ENCODE measurements at regions not wholly inside any gene's neighbourhood (a gene's known extent, or its start where the extent isn't known, plus 50 kb on each side); places are given as distances from the start of the nearest gene placed in this dataset.

- DNase-seq, result no peak
- TF ChIP-seq, protein P1, sequence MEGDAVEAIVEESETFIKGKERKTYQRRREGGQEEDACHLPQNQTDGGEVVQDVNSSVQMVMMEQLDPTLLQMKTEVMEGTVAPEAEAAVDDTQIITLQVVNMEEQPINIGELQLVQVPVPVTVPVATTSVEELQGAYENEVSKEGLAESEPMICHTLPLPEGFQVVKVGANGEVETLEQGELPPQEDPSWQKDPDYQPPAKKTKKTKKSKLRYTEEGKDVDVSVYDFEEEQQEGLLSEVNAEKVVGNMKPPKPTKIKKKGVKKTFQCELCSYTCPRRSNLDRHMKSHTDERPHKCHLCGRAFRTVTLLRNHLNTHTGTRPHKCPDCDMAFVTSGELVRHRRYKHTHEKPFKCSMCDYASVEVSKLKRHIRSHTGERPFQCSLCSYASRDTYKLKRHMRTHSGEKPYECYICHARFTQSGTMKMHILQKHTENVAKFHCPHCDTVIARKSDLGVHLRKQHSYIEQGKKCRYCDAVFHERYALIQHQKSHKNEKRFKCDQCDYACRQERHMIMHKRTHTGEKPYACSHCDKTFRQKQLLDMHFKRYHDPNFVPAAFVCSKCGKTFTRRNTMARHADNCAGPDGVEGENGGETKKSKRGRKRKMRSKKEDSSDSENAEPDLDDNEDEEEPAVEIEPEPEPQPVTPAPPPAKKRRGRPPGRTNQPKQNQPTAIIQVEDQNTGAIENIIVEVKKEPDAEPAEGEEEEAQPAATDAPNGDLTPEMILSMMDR (IDR thresholded peaks at IDR 0.05; ENCODE audit: low read length), result no peak
- TF ChIP-seq EZH2 (optimal IDR thresholded peaks at IDR 0.05; ENCODE audit: low read depth, low read length), result no peak
- TF ChIP-seq EZH2phosphoT487 (IDR thresholded peaks at IDR 0.05; ENCODE audit: low read length), result no peak
- Histone ChIP-seq H2AFZ (ENCODE audit: low read length) (no peak overlapping the region), H3K27me3 (replicated peaks; ENCODE audit: insufficient read depth, low read length) (no peaks in the 10 kb centered on the region), H3K4me1 (ENCODE audit: low read length) (no peaks in the 10 kb centered on the region), H3K9me3 (replicated peaks; ENCODE audit: insufficient read depth, low read length) (no peaks in the 10 kb centered on the region), H3K79me2 (ENCODE audit: low read length) (no peaks in the 10 kb centered on the region), H3K9me2 (replicated peaks; ENCODE audit: insufficient read depth, low read length) (no peaks in the 10 kb centered on the region), H3K9ac (ENCODE audit: low read length) (no peak overlapping the region), H3K36me3 (replicated peaks; ENCODE audit: insufficient read depth, low read length) (no peaks in the 10 kb centered on the region), H4K20me1 (ENCODE audit: insufficient read depth, low read length) (no peaks in the 10 kb centered on the region), H3K27ac (ENCODE audit: low read length) (no peak overlapping the region), H3F3A (ENCODE audit: insufficient read depth, low read length) (no peaks in the 10 kb centered on the region), H3K4me2 (ENCODE audit: low read depth, low read length) (no peak overlapping the region), H3K4me3 (ENCODE audit: low read length) (no peak overlapping the region)
Measured at GRCh38 chr12:91370086-91370868, 187.7 kb upstream of the DCN start.

GRCh38 chr12:91368613-91369012, 186.0 kb upstream of the DCN start:
- no peaks in the 10 kb centered on the region for H3K27me3 ChIP-seq (replicated peaks; ENCODE audit: insufficient read depth, low read length)
- no peak overlapping the region for H3K27ac ChIP-seq (ENCODE audit: low read length)
- H3K9ac ChIP-seq (ENCODE audit: low read length), result no peak overlapping the region
- H3K9me2 ChIP-seq (replicated peaks; ENCODE audit: insufficient read depth, low read length), result no peaks in the 10 kb centered on the region
- H3K4me2 ChIP-seq (ENCODE audit: low read depth, low read length), result no peak overlapping the region
- H4K20me1 ChIP-seq (ENCODE audit: insufficient read depth, low read length), result no peaks in the 10 kb centered on the region
- H3K4me1 ChIP-seq (ENCODE audit: low read length), result no peaks in the 10 kb centered on the region
- no peaks in the 10 kb centered on the region for H3K36me3 ChIP-seq (replicated peaks; ENCODE audit: insufficient read depth, low read length)
- no peak overlapping the region for H3K4me3 ChIP-seq (ENCODE audit: low read length)
- no peaks in the 10 kb centered on the region for H3K79me2 ChIP-seq (ENCODE audit: low read length)
- no peaks in the 10 kb centered on the region for H3F3A ChIP-seq (ENCODE audit: insufficient read depth, low read length)
- TF ChIP-seq, protein P1 (IDR thresholded peaks at IDR 0.05; ENCODE audit: low read length), result no peak
- TF ChIP-seq EZH2 (optimal IDR thresholded peaks at IDR 0.05; ENCODE audit: low read depth, low read length) (no peak), EZH2phosphoT487 (IDR thresholded peaks at IDR 0.05; ENCODE audit: low read length) (no peak)
- DNase-seq, result no peak
- H2AFZ ChIP-seq (ENCODE audit: low read length), result no peak overlapping the region
- no peaks in the 10 kb centered on the region for H3K9me3 ChIP-seq (replicated peaks; ENCODE audit: insufficient read depth, low read length)

- TF ChIP-seq EZH2 (optimal IDR thresholded peaks at IDR 0.05; ENCODE audit: low read depth, low read length), result no peak
- TF ChIP-seq, protein P1 (IDR thresholded peaks at IDR 0.05; ENCODE audit: low read length), result peak; percentile 54
- H4K20me1 ChIP-seq (ENCODE audit: insufficient read depth, low read length), result no peaks in the 10 kb centered on the region
- no peaks in the 10 kb centered on the region for H3K9me3 ChIP-seq (replicated peaks; ENCODE audit: insufficient read depth, low read length)
- H3K27me3 ChIP-seq (replicated peaks; ENCODE audit: insufficient read depth, low read length), result no peaks in the 10 kb centered on the region
- no peaks in the 10 kb centered on the region for H3K36me3 ChIP-seq (replicated peaks; ENCODE audit: insufficient read depth, low read length)
- H2AFZ ChIP-seq (ENCODE audit: low read length), result no peak overlapping the region
- no peaks in the 10 kb centered on the region for H3F3A ChIP-seq (ENCODE audit: insufficient read depth, low read length)
- H3K9ac ChIP-seq (ENCODE audit: low read length), result no peak overlapping the region
- no peak overlapping the region for H3K4me2 ChIP-seq (ENCODE audit: low read depth, low read length)
- H3K4me1 ChIP-seq (ENCODE audit: low read length), result no peaks in the 10 kb centered on the region
- no peaks in the 10 kb centered on the region for H3K9me2 ChIP-seq (replicated peaks; ENCODE audit: insufficient read depth, low read length)
- no peaks in the 10 kb centered on the region for H3K79me2 ChIP-seq (ENCODE audit: low read length)
- no peak overlapping the region for H3K27ac ChIP-seq (ENCODE audit: low read length)
- peak; percentile 38 for DNase-seq
- H3K4me3 ChIP-seq (ENCODE audit: low read length), result no peak overlapping the region
Measured at GRCh38 chr12:91367234-91367849, 184.7 kb upstream of the DCN start.
